ENCODE measurements at regions not wholly inside any gene's neighbourhood (a gene's known extent, or its start where the extent isn't known, plus 50 kb on each side); places are given as distances from the start of the nearest gene placed in this dataset.
"Not testable (repeated sequence)": the region's sequence is repeated elsewhere in the genome, so short reads cannot be mapped to it uniquely, and the experiment has no call there.

DNA sequence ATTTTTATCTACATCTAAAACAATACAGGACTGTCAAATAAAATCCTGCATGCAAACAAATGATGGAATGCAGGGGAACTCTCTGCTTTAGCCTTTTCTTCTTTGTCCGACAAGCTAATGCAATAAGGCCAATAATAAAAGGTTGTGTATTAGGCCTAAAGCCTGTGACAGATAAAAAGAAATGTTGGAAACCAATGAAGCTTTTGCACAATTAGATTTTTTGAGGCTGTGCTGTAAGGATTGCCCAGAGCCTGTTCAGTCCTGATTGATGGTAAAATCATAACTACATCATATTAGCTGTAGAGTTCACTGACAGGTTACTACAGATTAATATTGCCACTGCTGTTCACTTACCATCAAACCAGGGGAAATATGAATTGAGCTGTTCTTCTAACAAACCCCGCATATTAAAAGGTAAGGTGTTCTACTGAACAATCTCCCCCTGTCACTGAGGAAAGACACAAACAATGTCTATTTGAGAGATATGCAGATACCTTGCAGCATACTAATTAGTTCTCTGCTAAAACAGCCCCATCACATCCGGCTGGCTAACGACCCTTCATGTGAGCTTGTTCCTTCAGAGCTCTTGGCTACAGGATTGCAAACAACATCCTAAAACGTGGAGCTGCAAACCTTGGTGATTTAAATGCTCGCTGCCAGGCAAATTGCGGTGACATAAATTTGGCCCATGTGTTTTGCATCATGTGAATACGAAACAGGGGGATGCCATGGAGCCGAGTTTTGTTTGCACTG, 305.4 kb downstream of the MTX2 start:
- Mint-ChIP-seq H3K36me3 (ENCODE audit: low read depth, unreplicated experiment) (no peaks in the 10 kb centered on the region), H3K27ac (ENCODE audit: unreplicated experiment) (no peak overlapping the region), H3K4me1 (ENCODE audit: unreplicated experiment) (peaks cover 9% of the 10 kb centered on the region), H3K4me3 (ENCODE audit: unreplicated experiment) (no peak overlapping the region), H3K9me3 (ENCODE audit: unreplicated experiment) (no peaks in the 10 kb centered on the region), H3K27me3 (ENCODE audit: unreplicated experiment) (peaks cover 2% of the 10 kb centered on the region)
- TF ChIP-seq, protein P1, sequence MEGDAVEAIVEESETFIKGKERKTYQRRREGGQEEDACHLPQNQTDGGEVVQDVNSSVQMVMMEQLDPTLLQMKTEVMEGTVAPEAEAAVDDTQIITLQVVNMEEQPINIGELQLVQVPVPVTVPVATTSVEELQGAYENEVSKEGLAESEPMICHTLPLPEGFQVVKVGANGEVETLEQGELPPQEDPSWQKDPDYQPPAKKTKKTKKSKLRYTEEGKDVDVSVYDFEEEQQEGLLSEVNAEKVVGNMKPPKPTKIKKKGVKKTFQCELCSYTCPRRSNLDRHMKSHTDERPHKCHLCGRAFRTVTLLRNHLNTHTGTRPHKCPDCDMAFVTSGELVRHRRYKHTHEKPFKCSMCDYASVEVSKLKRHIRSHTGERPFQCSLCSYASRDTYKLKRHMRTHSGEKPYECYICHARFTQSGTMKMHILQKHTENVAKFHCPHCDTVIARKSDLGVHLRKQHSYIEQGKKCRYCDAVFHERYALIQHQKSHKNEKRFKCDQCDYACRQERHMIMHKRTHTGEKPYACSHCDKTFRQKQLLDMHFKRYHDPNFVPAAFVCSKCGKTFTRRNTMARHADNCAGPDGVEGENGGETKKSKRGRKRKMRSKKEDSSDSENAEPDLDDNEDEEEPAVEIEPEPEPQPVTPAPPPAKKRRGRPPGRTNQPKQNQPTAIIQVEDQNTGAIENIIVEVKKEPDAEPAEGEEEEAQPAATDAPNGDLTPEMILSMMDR (IDR thresholded peaks at IDR 0.05; ENCODE audit: unreplicated experiment) = no peak
- no peak for DNase-seq (ENCODE audit: low spot score)

DNA sequence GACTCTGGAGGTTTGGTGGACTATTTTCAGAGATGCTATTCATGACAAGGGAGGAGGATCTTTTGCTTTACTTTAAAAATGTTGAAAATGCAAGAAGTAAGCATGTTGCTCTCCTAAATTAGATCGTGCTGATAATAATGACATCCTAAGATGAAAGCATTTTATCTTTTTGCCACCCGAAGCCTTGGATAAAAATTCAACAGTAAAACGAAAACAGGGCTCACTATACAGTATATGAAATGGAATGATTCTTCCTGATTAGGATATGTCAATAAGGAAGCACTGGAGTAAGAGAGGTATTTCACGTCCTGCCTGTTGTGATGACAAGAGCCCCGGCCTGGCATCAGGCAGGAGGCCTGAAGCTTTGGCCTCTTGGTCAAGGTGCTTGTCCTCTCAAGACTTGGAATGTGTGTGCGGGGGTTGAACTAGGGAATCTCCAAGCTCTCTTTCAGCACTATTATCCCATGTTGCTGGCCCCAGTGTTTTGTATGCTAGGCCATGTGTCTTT, 306.0 kb downstream of the MTX2 start:
- no peak overlapping the region for H3K4me3 Mint-ChIP-seq (ENCODE audit: unreplicated experiment)
- no peaks in the 10 kb centered on the region for H3K9me3 Mint-ChIP-seq (ENCODE audit: unreplicated experiment)
- H3K36me3 Mint-ChIP-seq (ENCODE audit: low read depth, unreplicated experiment) = no peaks in the 10 kb centered on the region
- no peak overlapping the region for H3K27ac Mint-ChIP-seq (ENCODE audit: unreplicated experiment)
- TF ChIP-seq, protein P1 (IDR thresholded peaks at IDR 0.05; ENCODE audit: unreplicated experiment) = no peak
- peaks cover 9% of the 10 kb centered on the region for H3K4me1 Mint-ChIP-seq (ENCODE audit: unreplicated experiment)
- no peak for DNase-seq (ENCODE audit: low spot score)
- H3K27me3 Mint-ChIP-seq (ENCODE audit: unreplicated experiment) = peaks cover 2% of the 10 kb centered on the region

DNA sequence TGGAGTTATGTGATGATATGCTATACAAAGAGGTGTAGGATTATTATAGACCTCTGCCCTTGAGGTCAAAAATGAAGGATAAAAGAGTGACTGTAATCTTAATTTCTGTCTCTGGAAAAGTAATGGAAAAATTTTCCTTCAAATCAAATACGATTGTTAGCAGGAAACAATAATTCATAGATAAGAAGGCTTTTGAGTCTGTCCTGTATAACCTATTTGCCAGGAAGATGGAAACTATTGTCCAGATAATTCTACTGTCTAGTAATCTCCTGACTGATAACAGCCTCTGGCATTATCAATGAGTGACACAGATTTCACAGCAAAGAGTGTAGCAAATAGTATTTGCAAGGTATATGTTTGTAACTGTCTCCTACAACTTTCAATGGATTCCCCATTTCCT, 307.8 kb downstream of the MTX2 start:
- TF ChIP-seq, protein P1 (IDR thresholded peaks at IDR 0.05; ENCODE audit: unreplicated experiment) = no peak
- Mint-ChIP-seq H3K9me3 (ENCODE audit: unreplicated experiment) (no peaks in the 10 kb centered on the region), H3K4me1 (ENCODE audit: unreplicated experiment) (peaks cover 9% of the 10 kb centered on the region), H3K27ac (ENCODE audit: unreplicated experiment) (no peak overlapping the region), H3K36me3 (ENCODE audit: low read depth, unreplicated experiment) (no peaks in the 10 kb centered on the region), H3K4me3 (ENCODE audit: unreplicated experiment) (no peak overlapping the region), H3K27me3 (ENCODE audit: unreplicated experiment) (peaks cover 2% of the 10 kb centered on the region)
- no peak for DNase-seq (ENCODE audit: low spot score)

DNA sequence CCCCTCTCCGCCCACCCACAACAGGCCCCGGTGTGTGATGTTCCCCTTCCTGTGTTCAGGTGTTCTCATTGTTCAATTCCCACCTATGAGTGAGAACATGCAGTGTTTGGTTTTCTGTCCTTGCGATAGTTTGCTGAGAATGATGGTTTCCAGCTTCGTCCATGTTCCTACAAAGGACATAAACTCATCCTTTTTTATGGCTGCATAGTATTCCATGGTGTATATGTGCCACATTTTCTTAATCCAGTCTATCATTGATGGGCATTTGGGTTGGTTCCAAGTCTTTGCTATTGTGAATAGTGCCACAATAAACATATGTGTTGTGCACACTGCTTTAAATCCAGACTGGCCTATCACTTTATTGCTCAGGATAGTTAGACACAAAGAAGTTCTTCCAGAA, 309.1 kb downstream of the MTX2 start:
- H3K36me3 Mint-ChIP-seq (ENCODE audit: low read depth, unreplicated experiment); H3K4me1 Mint-ChIP-seq (ENCODE audit: unreplicated experiment); H3K4me3 Mint-ChIP-seq (ENCODE audit: unreplicated experiment); DNase-seq (ENCODE audit: low spot score); H3K27me3 Mint-ChIP-seq (ENCODE audit: unreplicated experiment); H3K27ac Mint-ChIP-seq (ENCODE audit: unreplicated experiment); H3K9me3 Mint-ChIP-seq (ENCODE audit: unreplicated experiment): not testable (repeated sequence)

DNA sequence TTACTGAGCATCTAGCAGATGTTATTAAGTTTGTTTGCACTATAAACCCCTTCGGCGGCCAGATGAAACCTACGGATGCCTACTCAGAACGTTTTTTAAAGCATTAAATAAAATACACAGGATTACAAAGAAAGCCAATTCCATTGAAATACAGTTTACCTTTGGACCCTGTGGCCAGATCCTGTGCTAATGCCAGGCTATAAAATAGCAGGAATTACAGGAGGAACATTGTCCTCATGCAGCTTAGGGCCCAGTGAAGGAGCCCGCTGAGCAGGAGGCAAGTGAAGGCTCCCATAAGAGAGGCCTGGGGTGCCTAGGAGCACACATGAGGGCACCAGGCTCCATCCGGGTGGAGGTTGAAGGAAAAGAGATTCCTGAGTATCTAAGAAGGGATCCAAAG, 310.4 kb downstream of the MTX2 start:
- H3K27me3 Mint-ChIP-seq (ENCODE audit: unreplicated experiment) = peaks cover 2% of the 10 kb centered on the region

More for the DNA sequence above, 310.4 kb downstream of the MTX2 start:
- Mint-ChIP-seq H3K4me3 (ENCODE audit: unreplicated experiment) (no peak overlapping the region), H3K36me3 (ENCODE audit: low read depth, unreplicated experiment) (no peaks in the 10 kb centered on the region), H3K4me1 (ENCODE audit: unreplicated experiment) (peaks cover 4% of the 10 kb centered on the region), H3K9me3 (ENCODE audit: unreplicated experiment) (no peaks in the 10 kb centered on the region), H3K27ac (ENCODE audit: unreplicated experiment) (no peak overlapping the region)
- no peak for DNase-seq (ENCODE audit: low spot score)
- TF ChIP-seq, protein P1 (IDR thresholded peaks at IDR 0.05; ENCODE audit: unreplicated experiment) = no peak
